ENCODE measurements at regions not wholly inside any gene's neighbourhood (a gene's known extent, or its start where the extent isn't known, plus 50 kb on each side); places are given as distances from the start of the nearest gene placed in this dataset.
"Not testable (repeated sequence)": the region's sequence is repeated elsewhere in the genome, so short reads cannot be mapped to it uniquely, and the experiment has no call there.

GRCh38 chr4:189600718-189601435, 339.8 kb upstream of the FRG1 start:
- H3K27ac ChIP-seq, result no peak overlapping the region
- no peaks in the 10 kb centered on the region for H3K36me3 ChIP-seq
- DNase-seq, result no peak
- H3K4me3 ChIP-seq, result no peak overlapping the region
- TF ChIP-seq CTCF (IDR thresholded peaks at IDR 0.05), result no peak
- H3K4me1 ChIP-seq, result no peaks in the 10 kb centered on the region
- no peaks in the 10 kb centered on the region for H3K9me3 ChIP-seq
- intact Hi-C loops (cut with DNase I), result no loop called here
- ATAC-seq, result no peak
- no peaks in the 10 kb centered on the region for H3K27me3 ChIP-seq

- H3K4me3 ChIP-seq; H3K4me1 ChIP-seq; H3K9me3 ChIP-seq; H3K27me3 ChIP-seq; H3K27ac ChIP-seq; intact Hi-C loops (cut with DNase I); ATAC-seq; DNase-seq; H3K36me3 ChIP-seq: not testable (repeated sequence)
These were observed 337.8 kb upstream of the FRG1 start for GRCh38 chr4:189602827-189603226.

- intact Hi-C loops (cut with DNase I); DNase-seq; H3K36me3 ChIP-seq; H3K27ac ChIP-seq; H3K9me3 ChIP-seq; H3K27me3 ChIP-seq; ATAC-seq; H3K4me1 ChIP-seq; H3K4me3 ChIP-seq: not testable (repeated sequence)
These were observed 330.1 kb upstream of the FRG1 start for GRCh38 chr4:189610571-189610970.

- ATAC-seq (peak; percentile 31), DNase-seq (no peak)
- intact Hi-C loops (cut with DNase I), result no loop called here
- Histone ChIP-seq H3K9me3 (no peaks in the 10 kb centered on the region), H3K27ac (no peak overlapping the region), H3K36me3 (no peaks in the 10 kb centered on the region), H3K4me3 (no peak overlapping the region), H3K4me1 (no peaks in the 10 kb centered on the region), H3K27me3 (no peaks in the 10 kb centered on the region)
- TF ChIP-seq CTCF (IDR thresholded peaks at IDR 0.05), result no peak
These were observed 327.5 kb upstream of the FRG1 start for GRCh38 chr4:189613207-189613606.

GRCh38 chr4:189615217-189615663, 325.4 kb upstream of the FRG1 start:
- H3K4me3 ChIP-seq, result no peak overlapping the region
- no peaks in the 10 kb centered on the region for H3K4me1 ChIP-seq
- no peaks in the 10 kb centered on the region for H3K9me3 ChIP-seq
- no peaks in the 10 kb centered on the region for H3K36me3 ChIP-seq
- H3K27me3 ChIP-seq, result no peaks in the 10 kb centered on the region
- ATAC-seq (peak; percentile 27), DNase-seq (no peak)
- TF ChIP-seq CTCF (IDR thresholded peaks at IDR 0.05), result no peak
- no peak overlapping the region for H3K27ac ChIP-seq
- intact Hi-C loops (cut with DNase I), result no loop called here

GRCh38 chr4:189617741-189618140, 322.9 kb upstream of the FRG1 start:
- intact Hi-C loops (cut with DNase I); H3K27ac ChIP-seq; H3K4me3 ChIP-seq; H3K9me3 ChIP-seq; H3K4me1 ChIP-seq; ATAC-seq; DNase-seq; H3K36me3 ChIP-seq; H3K27me3 ChIP-seq: not testable (repeated sequence)

GRCh38 chr4:189619441-189620250, 321.0 kb upstream of the FRG1 start:
- H3K27ac ChIP-seq; H3K4me1 ChIP-seq; ATAC-seq; H3K9me3 ChIP-seq; H3K36me3 ChIP-seq; H3K4me3 ChIP-seq; intact Hi-C loops (cut with DNase I); H3K27me3 ChIP-seq; DNase-seq: not testable (repeated sequence)

- DNase-seq; H3K27me3 ChIP-seq; H3K27ac ChIP-seq; H3K4me1 ChIP-seq; H3K4me3 ChIP-seq; intact Hi-C loops (cut with DNase I); H3K9me3 ChIP-seq; H3K36me3 ChIP-seq: not testable (repeated sequence)
- peak; percentile 65 for ATAC-seq
These were observed 318.1 kb upstream of the FRG1 start for GRCh38 chr4:189622574-189622973.

- intact Hi-C loops (cut with DNase I); DNase-seq; H3K36me3 ChIP-seq; H3K27ac ChIP-seq; H3K9me3 ChIP-seq; H3K27me3 ChIP-seq; H3K4me1 ChIP-seq; ATAC-seq; H3K4me3 ChIP-seq: not testable (repeated sequence)
These were observed 313.6 kb upstream of the FRG1 start for GRCh38 chr4:189627041-189627440.

GRCh38 chr4:189629733-189630132, 310.9 kb upstream of the FRG1 start:
- DNase-seq; H3K27ac ChIP-seq; H3K4me1 ChIP-seq; H3K36me3 ChIP-seq; intact Hi-C loops (cut with DNase I); ATAC-seq; H3K9me3 ChIP-seq; H3K4me3 ChIP-seq; H3K27me3 ChIP-seq: not testable (repeated sequence)

GRCh38 chr4:189630913-189631567, 309.6 kb upstream of the FRG1 start:
- not testable (repeated sequence) for H3K27me3 ChIP-seq, H3K36me3 ChIP-seq, H3K27ac ChIP-seq

More at GRCh38 chr4:189630913-189631567, 309.6 kb upstream of the FRG1 start:
- intact Hi-C loops (cut with DNase I); ATAC-seq; H3K4me1 ChIP-seq; DNase-seq; H3K9me3 ChIP-seq; H3K4me3 ChIP-seq: not testable (repeated sequence)
